B cell (primary cell): ENCODE measurements at regions not wholly inside any gene's neighbourhood (a gene's known extent, or its start where the extent isn't known, plus 50 kb on each side); places are given as distances from the start of the nearest gene placed in this dataset.
"Not testable (repeated sequence)": the region's sequence is repeated elsewhere in the genome, so short reads cannot be mapped to it uniquely, and the experiment has no call there.

Source experiments
- ATAC-seq: fragments of 200-7000 bp; cut with Tn5 transposase; one replicate; pipeline ENCODE4 v1.10.0; 2021; ENCODE audit warnings: low read depth, mild to moderate bottlenecking, moderate number of reproducible peaks, moderate library complexity
- CTCF ChIA-PET: fragments of 350-600 bp; sonication (Branson Sonifier 250); formaldehyde crosslinking; loops from one replicate; lab custom pipeline; 2021; ENCODE audit warnings: antibody characterized with exemption, inconsistent platforms; lab: Charles Lee
- POLR2A ChIA-PET: fragments of 350-600 bp; sonication (Branson Sonifier 250); formaldehyde crosslinking; loops from one replicate; lab custom pipeline; 2021; ENCODE audit warnings: antibody characterized with exemption; lab: Charles Lee
- DNase-seq: peaks from one replicate; pipeline ENCODE4 v3.0.0; 2013
- H2AFZ ChIP-seq: 2 replicates; pipeline ENCODE4 v1.6.1; 2012; ENCODE audit warnings: mild to moderate bottlenecking, low read depth, low read length; ENCODE audit not compliant: insufficient read depth, poor library complexity, severe bottlenecking
- H3K27ac ChIP-seq, 2 donors: 1 replicate in 1 of 2; 2 replicates in 1 of 2; pipeline ENCODE4 v1.5.1; 2012 to 2013; ENCODE audit warnings: low read length in 2 of 2, mild to moderate bottlenecking in 2 of 2, moderate library complexity in 1 of 2
- H3K27me3 ChIP-seq, 4 experiments: fragments of 200-600 bp in 1 of 4; sonication (generic) in 1 of 4; replicated peaks in 1 of 4; 1 replicate in 2 of 4; 2 replicates in 2 of 4; pipeline versions ENCODE4 v1.6.1 to v1.7.0; 2013 to 2016; ENCODE audit warnings: low read length in 3 of 4, mild to moderate bottlenecking in 2 of 4, mixed read lengths in 1 of 4, moderate library complexity in 1 of 4; ENCODE audit not compliant: insufficient read depth in 4 of 4, control insufficient read depth in 3 of 4; ENCODE audit errors: control extremely low read depth in 1 of 4
- H3K36me3 ChIP-seq, 2 experiments: replicated peaks in 1 of 2; 1 replicate in 1 of 2; 2 replicates in 1 of 2; pipeline versions ENCODE4 v1.6.1 to v1.7.1; 2013; ENCODE audit warnings: low read length in 1 of 2; ENCODE audit not compliant: insufficient read depth in 2 of 2, control insufficient read depth in 1 of 2; ENCODE audit errors: control extremely low read depth in 1 of 2, extremely low read depth in 1 of 2
- H3K4me1 ChIP-seq, 2 donors: fragments of 200-600 bp in 1 of 2; sonication (generic) in 1 of 2; 1 replicate in 1 of 2; 2 replicates in 1 of 2; pipeline versions ENCODE4 v1.5.1 to v1.6.1; 2013 to 2017; ENCODE audit warnings: low read length in 2 of 2; ENCODE audit not compliant: control insufficient read depth in 2 of 2, insufficient read depth in 2 of 2
- H3K4me2 ChIP-seq: replicated peaks from 2 replicates; pipeline ENCODE3; 2012; ENCODE audit warnings: mild to moderate bottlenecking, low read depth, low read length; ENCODE audit not compliant: poor library complexity, severe bottlenecking
- H3K4me3 ChIP-seq, 5 experiments: fragments of 200-600 bp in 1 of 5; sonication (generic) in 1 of 5; 1 replicate in 3 of 5; 2 replicates in 2 of 5; pipeline versions ENCODE4 v1.5.1 to v1.7.0; 2011 to 2016; ENCODE audit warnings: low read length in 4 of 5, mild to moderate bottlenecking in 4 of 5, low read depth in 2 of 5, control low read depth in 1 of 5, moderate library complexity in 1 of 5; ENCODE audit not compliant: insufficient read depth in 1 of 5; ENCODE audit errors: control extremely low read depth in 1 of 5, extremely low read depth in 1 of 5
- H3K79me2 ChIP-seq: fragments of 200-600 bp; sonication (generic); one replicate; pipeline ENCODE4 v1.6.0; 2016; ENCODE audit warnings: low read length; ENCODE audit not compliant: control insufficient read depth, insufficient read depth
- H3K9ac ChIP-seq: fragments of 200-600 bp; sonication (generic); 2 replicates; pipeline ENCODE4 v1.6.1; 2017; ENCODE audit warnings: mild to moderate bottlenecking, low read length, moderate library complexity
- H3K9me3 ChIP-seq, 3 donors: one replicate each; pipeline versions ENCODE4 v1.6.1 to v1.7.1; 2013; ENCODE audit warnings: low read length in 2 of 3; ENCODE audit not compliant: control insufficient read depth in 2 of 3, insufficient read depth in 1 of 3; ENCODE audit errors: control extremely low read depth in 1 of 3
- H4K20me1 ChIP-seq: 2 replicates; pipeline ENCODE4 v1.6.0; 2012; ENCODE audit warnings: mild to moderate bottlenecking, low read length; ENCODE audit not compliant: insufficient read depth, control insufficient read depth, poor library complexity, severe bottlenecking
- H3K27ac Mint-ChIP-seq: one replicate; pipeline ENCODE4 v1.8.0; 2021; ENCODE audit warnings: mixed read lengths
- H3K27me3 Mint-ChIP-seq: one replicate; pipeline ENCODE4 v1.8.0; 2021; ENCODE audit warnings: mixed read lengths
- H3K4me1 Mint-ChIP-seq: one replicate; pipeline ENCODE4 v1.8.0; 2021; ENCODE audit warnings: mixed read lengths
- H3K4me3 Mint-ChIP-seq: one replicate; pipeline ENCODE4 v1.8.0; 2021; ENCODE audit warnings: mixed read lengths
- H3K9me3 Mint-ChIP-seq: one replicate; pipeline ENCODE4 v1.8.0; 2022; ENCODE audit warnings: mixed read lengths; ENCODE audit not compliant: insufficient read depth
- EZH2 ChIP-seq: IDR thresholded peaks from 2 replicates; pipeline ENCODE4 v1.6.1; 2012; ENCODE audit warnings: borderline replicate concordance, low read depth, mild to moderate bottlenecking, moderate library complexity, low read length; ENCODE audit not compliant: insufficient read depth, poor library complexity, severe bottlenecking
- WGBS: methylation state at CpG from one replicate; pipeline ENCODE4 v1.1.5; 2013; ENCODE audit warnings: missing lambda C conversion rate; ENCODE audit not compliant: insufficient coverage; 5-methylcytosine and 5-hydroxymethylcytosine counted together
- intact Hi-C: fragments of 100-400 bp; cut with micrococcal nuclease; formaldehyde crosslinking; loops from one replicate; pipeline ENCODE4 v1.10.0; 2022
- TF ChIP-seq, protein P1 (sequence below): fragments of 200-600 bp; IDR thresholded peaks from one replicate; pipeline ENCODE4 v1.8.0; 2022; ENCODE audit warnings: antibody characterized with exemption, mild to moderate bottlenecking

DNA sequence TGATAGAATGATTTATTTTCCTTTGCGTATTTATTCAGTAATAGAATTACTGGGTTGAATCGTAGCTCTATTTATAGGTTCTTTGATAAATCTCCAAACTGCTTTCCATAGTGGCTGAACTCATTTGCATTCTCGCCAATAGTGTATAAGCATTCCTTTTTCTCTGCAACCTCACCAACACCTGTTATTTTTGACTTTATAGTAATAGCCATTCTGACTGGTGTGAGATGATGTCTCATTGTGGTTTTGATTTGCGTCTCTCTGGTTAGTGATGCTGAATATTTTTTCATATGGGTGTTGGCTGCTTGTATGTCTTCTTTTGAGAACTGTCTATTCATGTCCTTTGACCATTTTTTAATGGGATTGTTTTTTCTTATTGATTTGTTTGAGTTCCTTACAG lies 160.7 kb downstream of the MID1IP1 start:
- no peak overlapping the region for H3K4me2 ChIP-seq
- no peaks in the 10 kb centered on the region for H3K79me2 ChIP-seq
- no peak overlapping the region for H3K4me3 ChIP-seq
- CTCF ChIA-PET: no interaction called here
- DNase-seq: no peak
- Mint-ChIP-seq H3K27ac (no peak overlapping the region), H3K4me1 (no peaks in the 10 kb centered on the region), H3K9me3 (peaks cover 4% of the 10 kb centered on the region), H3K4me3 (no peak overlapping the region), H3K27me3 (no peaks in the 10 kb centered on the region)
- no peaks in the 10 kb centered on the region for H3K4me1 ChIP-seq
- no peak for ATAC-seq
- no peaks in the 10 kb centered on the region for H3K27me3 ChIP-seq
- TF ChIP-seq, protein P1, sequence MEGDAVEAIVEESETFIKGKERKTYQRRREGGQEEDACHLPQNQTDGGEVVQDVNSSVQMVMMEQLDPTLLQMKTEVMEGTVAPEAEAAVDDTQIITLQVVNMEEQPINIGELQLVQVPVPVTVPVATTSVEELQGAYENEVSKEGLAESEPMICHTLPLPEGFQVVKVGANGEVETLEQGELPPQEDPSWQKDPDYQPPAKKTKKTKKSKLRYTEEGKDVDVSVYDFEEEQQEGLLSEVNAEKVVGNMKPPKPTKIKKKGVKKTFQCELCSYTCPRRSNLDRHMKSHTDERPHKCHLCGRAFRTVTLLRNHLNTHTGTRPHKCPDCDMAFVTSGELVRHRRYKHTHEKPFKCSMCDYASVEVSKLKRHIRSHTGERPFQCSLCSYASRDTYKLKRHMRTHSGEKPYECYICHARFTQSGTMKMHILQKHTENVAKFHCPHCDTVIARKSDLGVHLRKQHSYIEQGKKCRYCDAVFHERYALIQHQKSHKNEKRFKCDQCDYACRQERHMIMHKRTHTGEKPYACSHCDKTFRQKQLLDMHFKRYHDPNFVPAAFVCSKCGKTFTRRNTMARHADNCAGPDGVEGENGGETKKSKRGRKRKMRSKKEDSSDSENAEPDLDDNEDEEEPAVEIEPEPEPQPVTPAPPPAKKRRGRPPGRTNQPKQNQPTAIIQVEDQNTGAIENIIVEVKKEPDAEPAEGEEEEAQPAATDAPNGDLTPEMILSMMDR: no peak
- no peak for TF ChIP-seq EZH2
- no peak overlapping the region for H3K27ac ChIP-seq
- H4K20me1 ChIP-seq: no peaks in the 10 kb centered on the region
- WGBS: no CpG with 5 or more reads among the region's 4 CpGs
- no peaks in the 10 kb centered on the region for H3K36me3 ChIP-seq
- POLR2A ChIA-PET: no interaction called here
- H3K9ac ChIP-seq: no peak overlapping the region
- intact Hi-C loops: no loop called here
- H3K9me3 ChIP-seq: peaks cover 0 to 9% (median 9%) of the 10 kb centered on the region in 3 donors
- no peak overlapping the region for H2AFZ ChIP-seq

DNA sequence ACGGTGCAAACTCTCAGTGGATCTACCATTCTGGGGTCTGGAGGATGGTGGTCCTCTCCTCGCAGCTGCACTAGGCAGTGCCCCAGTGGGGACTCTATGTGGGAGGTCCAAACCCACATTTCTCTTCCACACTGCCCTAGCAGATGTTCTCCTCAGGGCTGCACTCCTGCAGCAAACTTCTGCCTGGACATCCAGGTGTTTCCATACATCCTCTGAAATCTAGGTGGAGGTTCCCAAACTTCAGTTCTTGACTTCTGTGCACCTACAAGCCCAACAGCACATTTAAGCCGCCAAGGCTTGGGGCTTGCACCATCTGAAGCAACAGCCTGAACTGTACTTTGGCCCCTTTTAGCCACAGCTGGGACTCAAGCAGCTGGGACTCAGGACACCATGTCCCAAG lies 162.0 kb downstream of the MID1IP1 start:
- H3K36me3 ChIP-seq, ATAC-seq, H3K27ac Mint-ChIP-seq, DNase-seq, H3K27me3 Mint-ChIP-seq, H3K9me3 Mint-ChIP-seq, H3K27ac ChIP-seq, H3K4me3 Mint-ChIP-seq, H3K27me3 ChIP-seq, H3K4me2 ChIP-seq, CTCF ChIA-PET, H3K9me3 ChIP-seq, H4K20me1 ChIP-seq, H3K4me1 ChIP-seq, H2AFZ ChIP-seq, H3K4me3 ChIP-seq, H3K4me1 Mint-ChIP-seq, intact Hi-C loops, POLR2A ChIA-PET, H3K9ac ChIP-seq, H3K79me2 ChIP-seq: not testable (repeated sequence)
- 89% methylated on average over 1 of the region's 3 CpGs for WGBS
